A549 (cell line): ENCODE measurements at regions not wholly inside any gene's neighbourhood (a gene's known extent, or its start where the extent isn't known, plus 50 kb on each side); places are given as distances from the start of the nearest gene placed in this dataset.

ENCODE experiments used
- CBX2 ChIP-seq: fragments of 200-600 bp; sonication (generic); IDR thresholded peaks from 2 replicates; pipeline ENCODE4 v1.6.1; 2016; ENCODE audit warnings: low read depth, mild to moderate bottlenecking, borderline replicate concordance
- CHD4 ChIP-seq: fragments of 200-600 bp; sonication (generic); IDR thresholded peaks from 2 replicates; pipeline ENCODE4 v1.6.1; 2016; ENCODE audit warnings: antibody characterized with exemption, mild to moderate bottlenecking, borderline replicate concordance
- CTCF ChIP-seq: fragments of >200 bp; sonication (Bioruptor Twin); formaldehyde crosslinking; IDR thresholded peaks from 3 replicates; pipeline ENCODE4 v1.5.1; 2016
- EHMT2 ChIP-seq: fragments of 200-600 bp; sonication (generic); IDR thresholded peaks from 2 replicates; pipeline ENCODE4 v1.6.1; 2016; ENCODE audit warnings: antibody characterized with exemption, low read depth, mild to moderate bottlenecking, moderate library complexity
- MYC ChIP-seq: IDR thresholded peaks from 2 replicates; pipeline ENCODE4 v1.6.1; 2012; ENCODE audit warnings: mild to moderate bottlenecking, inconsistent platforms, low read length, improper control_type of control experiment, borderline replicate concordance
- PHF8 ChIP-seq: fragments of 200-600 bp; sonication (generic); IDR thresholded peaks from 2 replicates; pipeline ENCODE4 v1.6.1; 2016; ENCODE audit warnings: low read depth, mild to moderate bottlenecking, antibody characterized with exemption, moderate library complexity, borderline replicate concordance
- POLR2A ChIP-seq: IDR thresholded peaks from 2 replicates; pipeline ENCODE4 v1.6.1; 2012; ENCODE audit warnings: mild to moderate bottlenecking, low read length
- RAD21 ChIP-seq, 2 experiments: fragments of >200 bp in 1 of 2; sonication (Bioruptor Twin) in 1 of 2; formaldehyde crosslinking in 1 of 2; IDR thresholded peaks in 1 of 2; conservative IDR thresholded peaks in 1 of 2; 2 replicates in 1 of 2; 3 replicates in 1 of 2; pipeline ENCODE4 v1.6.1; 2012 to 2018; ENCODE audit warnings: inconsistent platforms in 1 of 2
- RFX5 ChIP-seq: fragments of 450-650 bp; IDR thresholded peaks from 2 replicates; pipeline ENCODE4 v1.7.1; 2014; ENCODE audit warnings: antibody characterized with exemption, mild to moderate bottlenecking, moderate library complexity
- USF2 ChIP-seq: fragments of 450-650 bp; IDR thresholded peaks from 2 replicates; pipeline ENCODE4 v1.6.1; 2014; ENCODE audit warnings: antibody characterized with exemption

GRCh38 chr16:11435576-11435975 lies 90.3 kb downstream of the RMI2 start:
- TF ChIP-seq USF2 = no peak
- TF ChIP-seq CTCF = no peak
- TF ChIP-seq PHF8 = no peak
- TF ChIP-seq MYC = no peak
- no peak for TF ChIP-seq CBX2
- TF ChIP-seq POLR2A = no peak
- no peak for TF ChIP-seq CHD4
- TF ChIP-seq RAD21 (conservative IDR thresholded peaks at IDR 0.05 in 1 of 2, IDR thresholded peaks at IDR 0.05 in 1 of 2) = no peak
- no peak for TF ChIP-seq EHMT2
- no peak for TF ChIP-seq RFX5
